IMR-90 (cell line): ENCODE measurements at regions not wholly inside any gene's neighbourhood (a gene's known extent, or its start where the extent isn't known, plus 50 kb on each side); places are given as distances from the start of the nearest gene placed in this dataset.

Experiments used
- ATAC-seq: fragments of 200-7000 bp; cut with Tn5 transposase; 2 replicates; pipeline ENCODE4 v1.9.1; 2020; ENCODE audit warnings: low read depth, mild to moderate bottlenecking, moderate library complexity
- BruUV-seq: library from RNA; stranded (reverse); fragments of 400-500 nt; replicated peaks from 2 replicates; lab custom pipeline; 2021; lab: Mats Ljungman, UMichigan
- CTCF ChIA-PET: fragments of 300-600 bp; formaldehyde crosslinking; extraction: SDS; loops from one replicate; lab custom pipeline; 2021; ENCODE audit warnings: antibody characterized with exemption; lab: Yijun Ruan, JAX
- POLR2A ChIA-PET: fragments of 300-600 bp; sonication (Branson Sonifier 250); formaldehyde crosslinking; loops from one replicate; lab custom pipeline; 2022; ENCODE audit warnings: antibody characterized with exemption; ENCODE audit not compliant: unreplicated experiment; lab: Charles Lee
- DNase-seq: peaks from one replicate; pipeline ENCODE4 v3.0.0; 2013
- H2AFZ ChIP-seq: replicated peaks from 2 replicates; pipeline ENCODE3; 2013; ENCODE audit warnings: low read length, mild to moderate bottlenecking; ENCODE audit not compliant: poor library complexity
- H2AK5ac ChIP-seq: 2 replicates; pipeline ENCODE4 v1.6.1; 2013; ENCODE audit warnings: low read depth, low read length, inconsistent platforms
- H2AK9ac ChIP-seq: replicated peaks from 2 replicates; pipeline ENCODE3; 2013; ENCODE audit warnings: mild to moderate bottlenecking, low read depth, low read length, moderate library complexity; ENCODE audit not compliant: poor library complexity
- H2BK120ac ChIP-seq: 2 replicates; pipeline ENCODE4 v1.6.1; 2013; ENCODE audit warnings: low read depth, low read length, inconsistent platforms
- H2BK15ac ChIP-seq: 3 replicates; pipeline ENCODE4 v1.6.1; 2013; ENCODE audit warnings: low read depth, low read length, inconsistent platforms
- H2BK20ac ChIP-seq: 2 replicates; pipeline ENCODE4 v1.6.1; 2013; ENCODE audit warnings: low read depth, mild to moderate bottlenecking, inconsistent platforms, low read length, moderate library complexity
- H2BK5ac ChIP-seq: 2 replicates; pipeline ENCODE4 v1.6.1; 2013; ENCODE audit warnings: mild to moderate bottlenecking, low read depth, low read length, inconsistent platforms; ENCODE audit not compliant: poor library complexity, severe bottlenecking
- H3K14ac ChIP-seq: replicated peaks from 2 replicates; pipeline ENCODE4 v1.6.1; 2013; ENCODE audit warnings: low read depth, low read length, inconsistent platforms
- H3K18ac ChIP-seq: 2 replicates; pipeline ENCODE4 v1.6.1; 2013; ENCODE audit warnings: low read depth, low read length, control low read depth
- H3K23ac ChIP-seq: 2 replicates; pipeline ENCODE4 v1.6.1; 2013; ENCODE audit warnings: low read depth, low read length, inconsistent platforms
- H3K27ac ChIP-seq: 2 replicates; pipeline ENCODE4 v1.5.1; 2013; ENCODE audit warnings: mild to moderate bottlenecking, control low read depth, low read length; ENCODE audit not compliant: insufficient read depth
- H3K27me3 ChIP-seq: 2 replicates; pipeline ENCODE4 v1.6.1; 2013; ENCODE audit warnings: low read length; ENCODE audit not compliant: control insufficient read depth, insufficient read depth
- H3K36me3 ChIP-seq: 2 replicates; pipeline ENCODE4 v1.6.1; 2013; ENCODE audit warnings: low read length, mixed read lengths; ENCODE audit not compliant: control insufficient read depth, insufficient read depth
- H3K4ac ChIP-seq: 2 replicates; pipeline ENCODE4 v1.6.1; 2013; ENCODE audit warnings: low read depth, low read length, inconsistent platforms
- H3K4me1 ChIP-seq: 2 replicates; pipeline ENCODE4 v1.6.1; 2013; ENCODE audit warnings: low read length, mixed read lengths; ENCODE audit not compliant: control insufficient read depth, insufficient read depth
- H3K4me2 ChIP-seq: 2 replicates; pipeline ENCODE4 v1.6.1; 2013; ENCODE audit warnings: low read depth, mild to moderate bottlenecking, control low read depth, low read length, moderate library complexity
- H3K4me3 ChIP-seq: 2 replicates; pipeline ENCODE4 v1.5.1; 2013; ENCODE audit warnings: low read depth, mild to moderate bottlenecking, control low read depth, low read length, moderate library complexity; ENCODE audit not compliant: insufficient read depth
- H3K56ac ChIP-seq: 2 replicates; pipeline ENCODE4 v1.6.1; 2013; ENCODE audit warnings: low read length, inconsistent platforms; ENCODE audit not compliant: insufficient read depth; ENCODE audit errors: extremely low read depth
- H3K79me1 ChIP-seq, 2 experiments: 2 replicates each; pipeline ENCODE4 v1.6.1; 2013; ENCODE audit warnings: low read length in 2 of 2, inconsistent platforms in 1 of 2, low read depth in 1 of 2
- H3K9ac ChIP-seq: 2 replicates; pipeline ENCODE4 v1.6.1; 2013; ENCODE audit warnings: low read depth, low read length, control low read depth
- H3K9me1 ChIP-seq: 2 replicates; pipeline ENCODE4 v1.6.1; 2013; ENCODE audit warnings: low read length, inconsistent platforms; ENCODE audit not compliant: insufficient read depth
- H3K9me3 ChIP-seq: 2 replicates; pipeline ENCODE4 v1.6.1; 2013; ENCODE audit warnings: low read length; ENCODE audit not compliant: control insufficient read depth, insufficient read depth
- H4K20me1 ChIP-seq: 2 replicates; pipeline ENCODE4 v1.6.1; 2013; ENCODE audit warnings: low read length, inconsistent platforms; ENCODE audit not compliant: insufficient read depth
- H4K5ac ChIP-seq: 2 replicates; pipeline ENCODE4 v1.6.1; 2013; ENCODE audit warnings: mild to moderate bottlenecking, low read depth, low read length, control low read depth
- H4K8ac ChIP-seq, 2 experiments: 2 replicates each; pipeline ENCODE4 v1.6.1; 2013; ENCODE audit warnings: low read depth in 2 of 2, low read length in 2 of 2, control low read depth in 1 of 2, inconsistent platforms in 1 of 2
- H4K91ac ChIP-seq: 2 replicates; pipeline ENCODE4 v1.6.1; 2013; ENCODE audit warnings: low read depth, low read length, inconsistent platforms; ENCODE audit not compliant: insufficient read depth
- CHD1 ChIP-seq: IDR thresholded peaks from 2 replicates; pipeline ENCODE4 v1.6.1; 2012; ENCODE audit warnings: low read depth, low read length, improper control_type of control experiment
- RAD21 ChIP-seq: IDR thresholded peaks from 2 replicates; pipeline ENCODE4 v1.6.1; 2012; ENCODE audit warnings: low read length, improper control_type of control experiment
- RFX5 ChIP-seq: IDR thresholded peaks from 2 replicates; pipeline ENCODE4 v1.8.0; 2012; ENCODE audit warnings: low read depth, mild to moderate bottlenecking, low read length, moderate library complexity
- WGBS, 2 experiments: methylation state at CpG; one replicate each; pipeline versions ENCODE4 v1.1.5 to v1.1.7; 2013; ENCODE audit warnings: missing lambda C conversion rate in 2 of 2; ENCODE audit not compliant: insufficient read length in 1 of 2; ENCODE audit errors: extremely low coverage in 2 of 2; 5-methylcytosine and 5-hydroxymethylcytosine counted together
- dilution Hi-C: fragments of 300-500 bp; cut with HindIII; formaldehyde crosslinking; loops from one replicate; pipeline ENCODE4 v1.14.3; 2018; ENCODE audit warnings: low sequenced_read_pairs; ENCODE audit not compliant: unreplicated experiment
- in situ Hi-C: fragments of 300-500 bp; cut with MboI; formaldehyde crosslinking; loops from 3 replicates; pipeline ENCODE4 v1.14.3; 2019; ENCODE audit warnings: low sequenced_read_pairs, inconsistent platforms, mixed read lengths
- intact Hi-C: fragments of 100-400 bp; cut with micrococcal nuclease; formaldehyde crosslinking; loops from 2 replicates; pipeline ENCODE4 v1.10.0; 2022

- intact Hi-C loops: no loop called here
- Histone ChIP-seq H3K9me3 (no peaks in the 10 kb centered on the region), H3K4me2 (no peak overlapping the region), H2AFZ (no peak overlapping the region), H3K4me3 (no peak overlapping the region), H3K36me3 (no peaks in the 10 kb centered on the region), H2BK5ac (no peak overlapping the region), H2BK15ac (no peak overlapping the region), H3K4ac (no peak overlapping the region), H4K91ac (no peak overlapping the region), H3K27me3 (no peaks in the 10 kb centered on the region), H2AK9ac (no peak overlapping the region), H3K79me1 (no peaks in the 10 kb centered on the region), H3K9ac (no peak overlapping the region), H4K20me1 (no peaks in the 10 kb centered on the region), H2BK120ac (no peak overlapping the region), H3K56ac (no peak overlapping the region), H3K18ac (no peak overlapping the region), H4K5ac (no peak overlapping the region), H3K27ac (no peak overlapping the region), H3K14ac (no peak overlapping the region), H3K9me1 (no peaks in the 10 kb centered on the region), H3K23ac (no peak overlapping the region), H2BK20ac (no peak overlapping the region), H3K4me1 (no peaks in the 10 kb centered on the region), H4K8ac (no peak overlapping the region), H2AK5ac (no peak overlapping the region)
- ChIA-PET POLR2A (no interaction called here), CTCF (no interaction called here)
- ATAC-seq (no peak), DNase-seq (no peak)
- dilution Hi-C loops: no loop called here
- no peak for TF ChIP-seq RAD21
- no peak for TF ChIP-seq CHD1
- TF ChIP-seq RFX5: no peak
- in situ Hi-C loops: no loop called here
- WGBS, 2 experiments: no CpG with 5 or more reads among the region's 1 CpG
- no TSS peak for BruUV-seq
Measured at GRCh38 chr11:92675303-92675702, 294.1 kb upstream of the MTNR1B start.
